Caco-2 (cell line): ENCODE measurements at regions not wholly inside any gene's neighbourhood (a gene's known extent, or its start where the extent isn't known, plus 50 kb on each side); places are given as distances from the start of the nearest gene placed in this dataset.

ENCODE experiments used
- BruUV-seq: library from RNA; stranded (reverse); fragments of 400-500 nt; replicated peaks from 2 replicates; lab custom pipeline; 2021; lab: Mats Ljungman, UMichigan
- CTCF ChIA-PET: fragments of 300-600 bp; sonication (Branson Sonifier 250); formaldehyde crosslinking; loops from one replicate; lab custom pipeline; 2022; ENCODE audit warnings: antibody characterized with exemption; lab: Charles Lee
- POLR2A ChIA-PET: fragments of 300-600 bp; sonication (Branson Sonifier 250); formaldehyde crosslinking; loops from one replicate; lab custom pipeline; 2022; ENCODE audit warnings: antibody characterized with exemption; lab: Charles Lee
- DNase-seq, 2 experiments: peaks; one replicate each; pipeline versions ENCODE4 v3.0.0 to v3.0.0-alpha.2; 2020 to 2022
- H3K27me3 ChIP-seq: replicated peaks from 2 replicates; pipeline ENCODE4 v1.6.0; 2011; ENCODE audit warnings: low read length; ENCODE audit not compliant: control insufficient read depth, insufficient read depth
- H3K36me3 ChIP-seq: 2 replicates; pipeline ENCODE4 v1.5.1; 2011; ENCODE audit warnings: low read length; ENCODE audit not compliant: control insufficient read depth, insufficient read depth
- H3K4me1 ChIP-seq: fragments of 250-450 bp; sonication (Bioruptor Pico); 2 replicates; pipeline ENCODE4 v1.5.1; 2020; ENCODE audit warnings: mild to moderate bottlenecking
- H3K4me3 ChIP-seq: 2 replicates; pipeline ENCODE4 v1.5.1; 2011; ENCODE audit warnings: low read depth, mild to moderate bottlenecking, control low read depth, low read length
- H3K9me3 ChIP-seq: fragments of 250-450 bp; sonication (Bioruptor Pico); 2 replicates; pipeline ENCODE4 v1.5.1; 2020; ENCODE audit warnings: mild to moderate bottlenecking, moderate library complexity
- H3K27ac Mint-ChIP-seq: one replicate; pipeline ENCODE4 v1.8.0; 2022; ENCODE audit warnings: mixed read lengths; ENCODE audit not compliant: unreplicated experiment
- H3K27me3 Mint-ChIP-seq: one replicate; pipeline ENCODE4 v1.8.0; 2022; ENCODE audit warnings: mixed read lengths; ENCODE audit not compliant: insufficient read depth, unreplicated experiment
- H3K36me3 Mint-ChIP-seq: one replicate; pipeline ENCODE4 v1.8.0; 2022; ENCODE audit warnings: mild to moderate bottlenecking, mixed read lengths; ENCODE audit not compliant: insufficient read depth, unreplicated experiment
- H3K4me1 Mint-ChIP-seq: one replicate; pipeline ENCODE4 v1.8.0; 2022; ENCODE audit warnings: low read depth, mixed read lengths; ENCODE audit not compliant: unreplicated experiment
- H3K4me3 Mint-ChIP-seq: one replicate; pipeline ENCODE4 v1.8.0; 2022; ENCODE audit warnings: mild to moderate bottlenecking, moderate library complexity, mixed read lengths; ENCODE audit not compliant: unreplicated experiment
- H3K9me3 Mint-ChIP-seq: one replicate; pipeline ENCODE4 v1.8.0; 2022; ENCODE audit warnings: mixed read lengths; ENCODE audit not compliant: unreplicated experiment
- intact Hi-C: fragments of 100-400 bp; cut with micrococcal nuclease; formaldehyde crosslinking; loops from one replicate; pipeline ENCODE4 v1.10.0; 2022; ENCODE audit not compliant: unreplicated experiment
- TF ChIP-seq, protein P1 (sequence below), 2 experiments: fragments of 200-600 bp in 1 of 2; IDR thresholded peaks; 1 replicate in 1 of 2; 2 replicates in 1 of 2; pipeline versions ENCODE4 v1.5.1 to v1.8.0; 2011 to 2022; ENCODE audit warnings: antibody characterized with exemption in 1 of 2, control low read depth in 1 of 2, inconsistent platforms in 1 of 2, low read depth in 1 of 2, low read length in 1 of 2, mild to moderate bottlenecking in 1 of 2, moderate library complexity in 1 of 2; ENCODE audit not compliant: insufficient read depth in 1 of 2, severe bottlenecking in 1 of 2, unreplicated experiment in 1 of 2

DNA sequence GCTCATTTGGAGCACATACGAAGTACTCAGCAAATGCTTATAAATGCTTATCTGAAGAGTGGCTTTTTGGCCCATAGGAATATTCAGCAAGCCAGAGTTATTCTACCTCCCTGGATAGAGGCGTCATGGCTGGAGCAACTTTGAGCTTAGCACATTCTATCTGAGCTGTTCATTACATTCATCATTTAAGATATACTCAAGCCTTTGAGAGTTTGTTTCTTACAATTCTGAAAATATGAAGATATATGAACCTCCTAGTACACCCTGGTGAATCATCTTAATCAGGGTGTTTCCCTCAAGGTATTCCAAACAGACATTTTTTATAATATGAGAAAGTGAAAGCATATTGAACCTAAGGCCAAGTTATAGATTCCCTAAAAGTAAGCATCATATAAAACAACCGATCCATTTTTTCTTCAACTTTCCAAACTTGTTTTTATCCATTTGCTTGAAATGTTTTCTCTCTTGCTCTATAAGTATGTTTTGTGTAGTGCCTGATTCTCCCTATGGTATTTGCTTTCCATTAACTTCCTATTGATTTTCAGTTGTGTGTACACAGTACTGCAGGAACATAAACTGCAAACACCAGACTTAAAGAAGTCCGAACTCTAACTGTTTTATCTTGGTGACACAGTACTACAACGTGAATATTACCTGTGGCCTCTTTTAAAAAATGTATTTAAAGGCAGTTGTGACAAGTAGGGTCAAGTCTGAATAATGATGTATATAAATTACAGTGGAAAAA is 139.7 kb upstream of the PTPRK start:
- Mint-ChIP-seq H3K4me3 (no peak overlapping the region), H3K9me3 (no peaks in the 10 kb centered on the region), H3K27me3 (peaks cover 4% of the 10 kb centered on the region), H3K4me1 (no peaks in the 10 kb centered on the region), H3K27ac (no peak overlapping the region), H3K36me3 (no peaks in the 10 kb centered on the region)
- Histone ChIP-seq H3K36me3 (no peaks in the 10 kb centered on the region), H3K4me3 (no peak overlapping the region), H3K27me3 (no peaks in the 10 kb centered on the region), H3K4me1 (no peaks in the 10 kb centered on the region), H3K9me3 (no peaks in the 10 kb centered on the region)
- no TSS peak for BruUV-seq
- ChIA-PET CTCF (no interaction called here), POLR2A (no interaction called here)
- TF ChIP-seq, protein P1, sequence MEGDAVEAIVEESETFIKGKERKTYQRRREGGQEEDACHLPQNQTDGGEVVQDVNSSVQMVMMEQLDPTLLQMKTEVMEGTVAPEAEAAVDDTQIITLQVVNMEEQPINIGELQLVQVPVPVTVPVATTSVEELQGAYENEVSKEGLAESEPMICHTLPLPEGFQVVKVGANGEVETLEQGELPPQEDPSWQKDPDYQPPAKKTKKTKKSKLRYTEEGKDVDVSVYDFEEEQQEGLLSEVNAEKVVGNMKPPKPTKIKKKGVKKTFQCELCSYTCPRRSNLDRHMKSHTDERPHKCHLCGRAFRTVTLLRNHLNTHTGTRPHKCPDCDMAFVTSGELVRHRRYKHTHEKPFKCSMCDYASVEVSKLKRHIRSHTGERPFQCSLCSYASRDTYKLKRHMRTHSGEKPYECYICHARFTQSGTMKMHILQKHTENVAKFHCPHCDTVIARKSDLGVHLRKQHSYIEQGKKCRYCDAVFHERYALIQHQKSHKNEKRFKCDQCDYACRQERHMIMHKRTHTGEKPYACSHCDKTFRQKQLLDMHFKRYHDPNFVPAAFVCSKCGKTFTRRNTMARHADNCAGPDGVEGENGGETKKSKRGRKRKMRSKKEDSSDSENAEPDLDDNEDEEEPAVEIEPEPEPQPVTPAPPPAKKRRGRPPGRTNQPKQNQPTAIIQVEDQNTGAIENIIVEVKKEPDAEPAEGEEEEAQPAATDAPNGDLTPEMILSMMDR (IDR thresholded peaks at IDR 0.05; ENCODE audit: insufficient read depth in 1 of 2, low read depth in 1 of 2, low read length in 1 of 2, severe bottlenecking in 1 of 2, unreplicated experiment in 1 of 2), result no peak
- DNase-seq, result no peak
- intact Hi-C loops, result no loop called here

DNA sequence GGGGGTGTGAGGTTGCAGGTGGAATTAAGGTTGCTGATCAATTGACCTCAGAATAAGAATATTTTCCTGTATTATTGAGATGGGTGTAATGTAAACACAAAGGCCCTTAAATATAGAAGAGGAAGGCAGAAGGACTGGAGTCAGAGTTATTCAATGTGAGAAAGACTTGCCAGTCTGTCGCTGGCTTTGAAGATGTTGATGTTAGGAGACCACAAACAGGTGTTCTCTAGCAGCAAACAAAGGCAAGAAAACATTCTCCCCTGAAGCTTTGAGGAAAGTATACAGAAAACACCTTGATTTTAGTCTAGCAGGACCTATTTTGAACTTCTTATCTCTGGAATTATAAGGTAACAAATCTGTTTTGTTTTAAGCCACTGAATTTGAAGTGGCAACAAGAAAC is 138.9 kb upstream of the PTPRK start:
- peaks cover 4% of the 10 kb centered on the region for H3K27me3 Mint-ChIP-seq
- DNase-seq, result no peak
- no peak overlapping the region for H3K27ac Mint-ChIP-seq
- H3K9me3 Mint-ChIP-seq, result no peaks in the 10 kb centered on the region
- POLR2A ChIA-PET, result no interaction called here
- Histone ChIP-seq H3K9me3 (no peaks in the 10 kb centered on the region), H3K4me3 (no peak overlapping the region), H3K36me3 (no peaks in the 10 kb centered on the region), H3K4me1 (no peaks in the 10 kb centered on the region), H3K27me3 (no peaks in the 10 kb centered on the region)
- intact Hi-C loops, result no loop called here
- H3K4me3 Mint-ChIP-seq, result no peak overlapping the region
- H3K4me1 Mint-ChIP-seq, result no peaks in the 10 kb centered on the region
- TF ChIP-seq, protein P1 (IDR thresholded peaks at IDR 0.05; ENCODE audit: insufficient read depth in 1 of 2, low read depth in 1 of 2, low read length in 1 of 2, severe bottlenecking in 1 of 2, unreplicated experiment in 1 of 2), result no peak
- no peaks in the 10 kb centered on the region for H3K36me3 Mint-ChIP-seq
- CTCF ChIA-PET, result no interaction called here
- no TSS peak for BruUV-seq

DNA sequence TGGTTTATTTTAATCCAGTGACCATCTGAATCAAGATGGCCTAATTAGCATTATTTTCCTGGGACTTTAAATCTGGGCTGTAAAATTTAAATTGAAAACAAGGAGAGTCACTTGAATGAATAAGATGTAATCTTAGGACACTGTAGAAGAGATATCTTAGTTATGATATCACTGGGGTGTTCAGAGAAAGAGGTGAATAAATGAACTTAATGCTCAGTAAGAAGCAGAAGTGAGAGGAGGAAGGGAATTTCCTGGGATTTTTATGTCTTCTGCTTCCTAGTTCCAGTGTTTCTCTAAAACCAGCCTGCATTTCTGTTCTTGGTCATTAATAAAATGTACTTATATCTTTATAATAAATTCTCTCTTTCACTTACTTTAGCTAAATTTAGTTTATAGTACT is 136.8 kb upstream of the PTPRK start:
- H3K27me3 ChIP-seq, result no peaks in the 10 kb centered on the region
- Mint-ChIP-seq H3K4me1 (no peaks in the 10 kb centered on the region), H3K36me3 (no peaks in the 10 kb centered on the region), H3K4me3 (no peak overlapping the region), H3K9me3 (no peaks in the 10 kb centered on the region), H3K27me3 (peaks cover 4% of the 10 kb centered on the region), H3K27ac (no peak overlapping the region)
- no peak overlapping the region for H3K4me3 ChIP-seq
- no peaks in the 10 kb centered on the region for H3K36me3 ChIP-seq
- TF ChIP-seq, protein P1 (IDR thresholded peaks at IDR 0.05; ENCODE audit: insufficient read depth in 1 of 2, low read depth in 1 of 2, low read length in 1 of 2, severe bottlenecking in 1 of 2, unreplicated experiment in 1 of 2), result no peak
- intact Hi-C loops, result no loop called here
- BruUV-seq, result no TSS peak
- POLR2A ChIA-PET, result no interaction called here
- no peak for DNase-seq
- H3K9me3 ChIP-seq, result no peaks in the 10 kb centered on the region
- H3K4me1 ChIP-seq, result no peaks in the 10 kb centered on the region
- CTCF ChIA-PET, result no interaction called here
